B cell (primary cell): ENCODE measurements at regions not wholly inside any gene's neighbourhood (a gene's known extent, or its start where the extent isn't known, plus 50 kb on each side); places are given as distances from the start of the nearest gene placed in this dataset.

ENCODE experiments used
- CTCF ChIP-seq: fragments of 200-600 bp; IDR thresholded peaks from one replicate; pipeline ENCODE4 v1.8.0; 2022; ENCODE audit warnings: antibody characterized with exemption, mild to moderate bottlenecking
- EZH2 ChIP-seq: IDR thresholded peaks from 2 replicates; pipeline ENCODE4 v1.6.1; 2012; ENCODE audit warnings: borderline replicate concordance, low read depth, mild to moderate bottlenecking, moderate library complexity, low read length; ENCODE audit not compliant: insufficient read depth, poor library complexity, severe bottlenecking

GRCh38 chr13:90995001-90995400 is 352.5 kb upstream of the MIR17HG start:
- TF ChIP-seq CTCF (no peak), EZH2 (no peak)
